ENCODE measurements at regions not wholly inside any gene's neighbourhood (a gene's known extent, or its start where the extent isn't known, plus 50 kb on each side); places are given as distances from the start of the nearest gene placed in this dataset.
A peak's percentile ranks its signal among the peaks of the same experiment; 100 is the strongest.

GRCh38 chr5:77925503-77925902 is 149.4 kb upstream of the TBCA start:
- peak overlapping the region; percentile 39 for H3K4me3 Mint-ChIP-seq
- peak; percentile 61 for ATAC-seq

GRCh38 chr5:77924081-77924480 is 147.9 kb upstream of the TBCA start:
- H3K27ac Mint-ChIP-seq, result no peak overlapping the region
- H3K4me3 Mint-ChIP-seq, result no peak overlapping the region
- DNase-seq (no peak), ATAC-seq (no peak)
- H3K36me3 Mint-ChIP-seq (ENCODE audit: low read depth), result no peaks in the 10 kb centered on the region
- no peaks in the 10 kb centered on the region for H3K9me3 ChIP-seq (ENCODE audit: control insufficient read depth, low read length, poor library complexity, severe bottlenecking)
- peaks cover 7% of the 10 kb centered on the region for H3K4me1 Mint-ChIP-seq
- peaks cover 16% of the 10 kb centered on the region for H3K27me3 Mint-ChIP-seq

More at GRCh38 chr5:77925503-77925902, 149.4 kb upstream of the TBCA start:
- Mint-ChIP-seq H3K27me3 (peaks cover 29% of the 10 kb centered on the region), H3K36me3 (ENCODE audit: low read depth) (no peaks in the 10 kb centered on the region), H3K27ac (peak overlapping the region; percentile 75), H3K4me1 (peaks cover 8% of the 10 kb centered on the region)
- H3K9me3 ChIP-seq (ENCODE audit: control insufficient read depth, low read length, poor library complexity, severe bottlenecking), result no peaks in the 10 kb centered on the region
- no peak for DNase-seq

- DNase-seq (no peak), ATAC-seq (no peak)
- Mint-ChIP-seq H3K4me1 (peaks cover 6% of the 10 kb centered on the region), H3K27me3 (peaks cover 14% of the 10 kb centered on the region), H3K27ac (no peak overlapping the region), H3K4me3 (no peak overlapping the region), H3K36me3 (ENCODE audit: low read depth) (no peaks in the 10 kb centered on the region)
- H3K9me3 ChIP-seq (ENCODE audit: control insufficient read depth, low read length, poor library complexity, severe bottlenecking), result no peaks in the 10 kb centered on the region
These were observed 147.5 kb upstream of the TBCA start for GRCh38 chr5:77923666-77924065.

GRCh38 chr5:77921094-77921768 is 145.1 kb upstream of the TBCA start:
- H3K36me3 Mint-ChIP-seq (ENCODE audit: low read depth), result no peaks in the 10 kb centered on the region
- no peak overlapping the region for H3K4me3 Mint-ChIP-seq
- H3K27ac Mint-ChIP-seq, result no peak overlapping the region
- no peak for ATAC-seq
- H3K27me3 Mint-ChIP-seq, result peaks cover 8% of the 10 kb centered on the region
- no peaks in the 10 kb centered on the region for H3K9me3 ChIP-seq (ENCODE audit: control insufficient read depth, low read length, poor library complexity, severe bottlenecking)
- H3K4me1 Mint-ChIP-seq, result peaks cover 6% of the 10 kb centered on the region
- DNase-seq, result no peak

- peaks cover 2% of the 10 kb centered on the region for H3K4me1 Mint-ChIP-seq
- no peak overlapping the region for H3K4me3 Mint-ChIP-seq
- no peak for ATAC-seq
- H3K27me3 Mint-ChIP-seq, result peaks cover 8% of the 10 kb centered on the region
- H3K9me3 ChIP-seq (ENCODE audit: control insufficient read depth, low read length, poor library complexity, severe bottlenecking), result no peaks in the 10 kb centered on the region
- no peaks in the 10 kb centered on the region for H3K36me3 Mint-ChIP-seq (ENCODE audit: low read depth)
- no peak for DNase-seq
- H3K27ac Mint-ChIP-seq, result no peak overlapping the region
These were observed 144.4 kb upstream of the TBCA start for GRCh38 chr5:77920359-77921058.

GRCh38 chr5:77915346-77915745 is 139.2 kb upstream of the TBCA start:
- no peak overlapping the region for H3K4me3 Mint-ChIP-seq
- DNase-seq, result no peak
- H3K9me3 ChIP-seq (ENCODE audit: control insufficient read depth, low read length, poor library complexity, severe bottlenecking), result no peaks in the 10 kb centered on the region
- no peak for ATAC-seq
- H3K27ac Mint-ChIP-seq, result no peak overlapping the region
- H3K27me3 Mint-ChIP-seq, result peaks cover 24% of the 10 kb centered on the region
- no peaks in the 10 kb centered on the region for H3K36me3 Mint-ChIP-seq (ENCODE audit: low read depth)
- no peaks in the 10 kb centered on the region for H3K4me1 Mint-ChIP-seq

GRCh38 chr5:77912721-77913120 is 136.6 kb upstream of the TBCA start:
- Mint-ChIP-seq H3K27ac (no peak overlapping the region), H3K4me3 (no peak overlapping the region), H3K4me1 (no peaks in the 10 kb centered on the region), H3K27me3 (peaks cover 24% of the 10 kb centered on the region), H3K36me3 (ENCODE audit: low read depth) (no peaks in the 10 kb centered on the region)
- DNase-seq, result no peak
- no peak for ATAC-seq
- H3K9me3 ChIP-seq (ENCODE audit: control insufficient read depth, low read length, poor library complexity, severe bottlenecking), result no peaks in the 10 kb centered on the region

GRCh38 chr5:77910602-77911188 is 134.6 kb upstream of the TBCA start:
- Mint-ChIP-seq H3K36me3 (ENCODE audit: low read depth) (peaks cover 2% of the 10 kb centered on the region), H3K4me1 (no peaks in the 10 kb centered on the region), H3K4me3 (no peak overlapping the region), H3K27me3 (peaks cover 33% of the 10 kb centered on the region), H3K27ac (no peak overlapping the region)
- ATAC-seq (no peak), DNase-seq (no peak)
- no peaks in the 10 kb centered on the region for H3K9me3 ChIP-seq (ENCODE audit: control insufficient read depth, low read length, poor library complexity, severe bottlenecking)

- H3K36me3 Mint-ChIP-seq (ENCODE audit: low read depth), result peaks cover 2% of the 10 kb centered on the region
- ATAC-seq (no peak), DNase-seq (no peak)
- no peak overlapping the region for H3K4me3 Mint-ChIP-seq
- peaks cover 41% of the 10 kb centered on the region for H3K27me3 Mint-ChIP-seq
- H3K27ac Mint-ChIP-seq, result no peak overlapping the region
- no peaks in the 10 kb centered on the region for H3K4me1 Mint-ChIP-seq
- H3K9me3 ChIP-seq (ENCODE audit: control insufficient read depth, low read length, poor library complexity, severe bottlenecking), result no peaks in the 10 kb centered on the region
These were observed 133.1 kb upstream of the TBCA start for GRCh38 chr5:77909237-77909636.

- no peak overlapping the region for H3K27ac Mint-ChIP-seq
These were observed 132.6 kb upstream of the TBCA start for GRCh38 chr5:77908787-77909186.

GRCh38 chr5:77907786-77908185 is 131.6 kb upstream of the TBCA start:
- Mint-ChIP-seq H3K27me3 (peaks cover 36% of the 10 kb centered on the region), H3K36me3 (ENCODE audit: low read depth) (peaks cover 2% of the 10 kb centered on the region), H3K27ac (no peak overlapping the region), H3K4me1 (peaks cover 3% of the 10 kb centered on the region), H3K4me3 (no peak overlapping the region)
- H3K9me3 ChIP-seq (ENCODE audit: control insufficient read depth, low read length, poor library complexity, severe bottlenecking), result no peaks in the 10 kb centered on the region
- ATAC-seq (no peak), DNase-seq (no peak)

More at GRCh38 chr5:77908787-77909186, 132.6 kb upstream of the TBCA start:
- Mint-ChIP-seq H3K36me3 (ENCODE audit: low read depth) (peaks cover 2% of the 10 kb centered on the region), H3K27me3 (peaks cover 45% of the 10 kb centered on the region), H3K4me3 (no peak overlapping the region), H3K4me1 (peaks cover 3% of the 10 kb centered on the region)
- DNase-seq (no peak), ATAC-seq (no peak)
- no peaks in the 10 kb centered on the region for H3K9me3 ChIP-seq (ENCODE audit: control insufficient read depth, low read length, poor library complexity, severe bottlenecking)

- no peaks in the 10 kb centered on the region for H3K9me3 ChIP-seq (ENCODE audit: control insufficient read depth, low read length, poor library complexity, severe bottlenecking)
- Mint-ChIP-seq H3K27me3 (peaks cover 30% of the 10 kb centered on the region), H3K4me3 (no peak overlapping the region), H3K4me1 (peaks cover 3% of the 10 kb centered on the region), H3K27ac (no peak overlapping the region), H3K36me3 (ENCODE audit: low read depth) (peaks cover 2% of the 10 kb centered on the region)
- DNase-seq (no peak), ATAC-seq (no peak)
These were observed 130.7 kb upstream of the TBCA start for GRCh38 chr5:77906806-77907205.

- Mint-ChIP-seq H3K27me3 (peaks cover 30% of the 10 kb centered on the region), H3K27ac (no peak overlapping the region), H3K36me3 (ENCODE audit: low read depth) (peaks cover 2% of the 10 kb centered on the region), H3K4me3 (no peak overlapping the region), H3K4me1 (peaks cover 3% of the 10 kb centered on the region)
- no peak for DNase-seq
- H3K9me3 ChIP-seq (ENCODE audit: control insufficient read depth, low read length, poor library complexity, severe bottlenecking), result no peaks in the 10 kb centered on the region
- no peak for ATAC-seq
These were observed 128.2 kb upstream of the TBCA start for GRCh38 chr5:77904362-77904761.
